B cell (primary cell): ENCODE measurements at regions not wholly inside any gene's neighbourhood (a gene's known extent, or its start where the extent isn't known, plus 50 kb on each side); places are given as distances from the start of the nearest gene placed in this dataset.

Source experiments
- CTCF ChIP-seq: fragments of 200-600 bp; IDR thresholded peaks from one replicate; pipeline ENCODE4 v1.8.0; 2022; ENCODE audit warnings: antibody characterized with exemption, mild to moderate bottlenecking
- EZH2 ChIP-seq: IDR thresholded peaks from 2 replicates; pipeline ENCODE4 v1.6.1; 2012; ENCODE audit warnings: borderline replicate concordance, low read depth, mild to moderate bottlenecking, moderate library complexity, low read length; ENCODE audit not compliant: insufficient read depth, poor library complexity, severe bottlenecking

DNA sequence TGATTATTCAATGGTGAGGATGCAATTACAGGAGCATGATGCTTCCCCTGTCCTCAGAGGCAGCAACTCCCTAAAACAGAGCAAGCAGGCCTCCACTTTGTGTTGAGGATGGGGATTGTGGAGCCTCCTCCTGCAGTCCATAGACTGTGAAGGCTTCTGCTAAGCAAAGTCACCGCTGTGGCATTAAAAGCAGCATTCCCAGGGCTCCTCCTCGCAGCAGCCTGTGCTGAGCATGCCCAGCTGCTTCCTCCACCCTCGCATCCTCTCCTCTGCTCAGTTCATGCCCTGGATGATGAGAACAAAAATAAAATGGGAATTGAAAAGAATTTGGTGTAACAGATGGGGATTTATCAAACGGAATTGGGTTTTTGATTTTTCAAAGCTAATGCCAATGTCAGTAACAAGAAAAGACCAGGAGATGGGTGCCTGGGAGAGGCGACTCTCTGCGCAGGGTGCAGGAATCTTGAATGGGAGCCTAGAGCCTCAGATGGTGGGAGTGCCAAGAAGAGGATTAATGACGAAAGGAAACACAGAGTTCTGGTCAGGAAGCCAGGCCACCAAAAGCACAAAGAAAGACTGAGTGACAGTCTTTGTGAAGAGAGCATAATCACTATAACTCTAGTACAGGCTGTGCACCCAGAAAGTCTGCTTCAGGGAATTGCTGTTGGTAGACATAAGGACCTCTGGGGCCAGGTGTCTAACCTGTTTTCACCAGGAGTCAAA, 347.6 kb downstream of the TPBG start:
- no peak for TF ChIP-seq CTCF
- no peak for TF ChIP-seq EZH2
